GM12878 (cell line): ENCODE measurements at regions not wholly inside any gene's neighbourhood (a gene's known extent, or its start where the extent isn't known, plus 50 kb on each side); places are given as distances from the start of the nearest gene placed in this dataset.

Experiments used
- EP300 ChIP-seq, 2 experiments: fragments of 150-350 bp in 1 of 2; IDR thresholded peaks; 2 replicates each; pipeline ENCODE4 v1.6.1; 2011 to 2012; ENCODE audit warnings: low read depth in 2 of 2, low read length in 2 of 2, borderline replicate concordance in 1 of 2, improper control_type of control experiment in 1 of 2, inconsistent platforms in 1 of 2; ENCODE audit not compliant: control insufficient read depth in 1 of 2
- MLLT1 ChIP-seq: fragments of 450-650 bp; IDR thresholded peaks from 2 replicates; pipeline ENCODE4 v1.6.1; 2016; ENCODE audit warnings: mild to moderate bottlenecking
- NR2F1 ChIP-seq: fragments of 450-650 bp; conservative IDR thresholded peaks from 2 replicates; pipeline ENCODE4 v1.6.1; 2017; ENCODE audit warnings: mild to moderate bottlenecking
- RELB ChIP-seq: fragments of 450-650 bp; IDR thresholded peaks from 2 replicates; pipeline ENCODE4 v1.6.1; 2017; ENCODE audit warnings: low read depth, mild to moderate bottlenecking, moderate library complexity
- SMAD5 ChIP-seq: IDR thresholded peaks from 2 replicates; pipeline ENCODE4 v1.6.1; 2016; ENCODE audit warnings: antibody characterized with exemption, low read depth
- SREBF2 ChIP-seq: IDR thresholded peaks from 2 replicates; pipeline ENCODE4 v1.6.1; 2012; ENCODE audit warnings: mild to moderate bottlenecking, low read length
- TF ChIP-seq, protein P1 (sequence below): fragments of 450-650 bp; IDR thresholded peaks from 2 replicates; pipeline ENCODE4 v1.6.1; 2018; ENCODE audit warnings: mild to moderate bottlenecking, low read depth, moderate library complexity; ENCODE audit not compliant: partially characterized antibody
- TF ChIP-seq, protein P2 (sequence below): fragments of 450-650 bp; conservative IDR thresholded peaks from 2 replicates; pipeline ENCODE4 v1.6.1; 2017; ENCODE audit warnings: mild to moderate bottlenecking, moderate library complexity

DNA sequence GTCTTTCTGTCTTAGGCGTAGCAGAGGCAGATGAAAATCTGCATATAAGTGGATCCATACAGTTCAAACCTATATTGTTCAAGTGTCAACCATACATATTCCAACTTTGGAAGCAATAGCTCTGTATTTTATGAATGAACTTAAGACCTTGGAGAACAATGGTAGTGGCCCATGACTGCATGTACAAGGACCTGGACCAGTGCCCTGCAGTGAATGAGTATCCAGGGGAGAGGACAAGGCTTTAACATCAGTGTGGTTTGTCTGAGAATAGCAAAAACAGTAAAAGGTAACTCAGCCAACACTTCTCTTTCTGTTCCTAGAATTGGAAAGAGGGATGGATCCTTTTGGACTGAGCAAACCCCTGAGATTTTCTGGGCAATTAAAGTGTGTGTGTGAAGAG, 230.8 kb upstream of the LINC00305 start (continued):
- TF ChIP-seq, protein P1, sequence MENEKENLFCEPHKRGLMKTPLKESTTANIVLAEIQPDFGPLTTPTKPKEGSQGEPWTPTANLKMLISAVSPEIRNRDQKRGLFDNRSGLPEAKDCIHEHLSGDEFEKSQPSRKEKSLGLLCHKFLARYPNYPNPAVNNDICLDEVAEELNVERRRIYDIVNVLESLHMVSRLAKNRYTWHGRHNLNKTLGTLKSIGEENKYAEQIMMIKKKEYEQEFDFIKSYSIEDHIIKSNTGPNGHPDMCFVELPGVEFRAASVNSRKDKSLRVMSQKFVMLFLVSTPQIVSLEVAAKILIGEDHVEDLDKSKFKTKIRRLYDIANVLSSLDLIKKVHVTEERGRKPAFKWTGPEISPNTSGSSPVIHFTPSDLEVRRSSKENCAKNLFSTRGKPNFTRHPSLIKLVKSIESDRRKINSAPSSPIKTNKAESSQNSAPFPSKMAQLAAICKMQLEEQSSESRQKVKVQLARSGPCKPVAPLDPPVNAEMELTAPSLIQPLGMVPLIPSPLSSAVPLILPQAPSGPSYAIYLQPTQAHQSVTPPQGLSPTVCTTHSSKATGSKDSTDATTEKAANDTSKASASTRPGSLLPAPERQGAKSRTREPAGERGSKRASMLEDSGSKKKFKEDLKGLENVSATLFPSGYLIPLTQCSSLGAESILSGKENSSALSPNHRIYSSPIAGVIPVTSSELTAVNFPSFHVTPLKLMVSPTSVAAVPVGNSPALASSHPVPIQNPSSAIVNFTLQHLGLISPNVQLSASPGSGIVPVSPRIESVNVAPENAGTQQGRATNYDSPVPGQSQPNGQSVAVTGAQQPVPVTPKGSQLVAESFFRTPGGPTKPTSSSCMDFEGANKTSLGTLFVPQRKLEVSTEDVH, result no peak
- TF ChIP-seq MLLT1 (no peak), EP300 (IDR thresholded peaks at IDR 0.05; ENCODE audit: borderline replicate concordance in 1 of 2, control insufficient read depth in 1 of 2, low read depth in 2 of 2, low read length in 2 of 2) (no peak), SMAD5 (no peak), RELB (no peak), NR2F1 (no peak), SREBF2 (no peak)
- TF ChIP-seq, protein P2, sequence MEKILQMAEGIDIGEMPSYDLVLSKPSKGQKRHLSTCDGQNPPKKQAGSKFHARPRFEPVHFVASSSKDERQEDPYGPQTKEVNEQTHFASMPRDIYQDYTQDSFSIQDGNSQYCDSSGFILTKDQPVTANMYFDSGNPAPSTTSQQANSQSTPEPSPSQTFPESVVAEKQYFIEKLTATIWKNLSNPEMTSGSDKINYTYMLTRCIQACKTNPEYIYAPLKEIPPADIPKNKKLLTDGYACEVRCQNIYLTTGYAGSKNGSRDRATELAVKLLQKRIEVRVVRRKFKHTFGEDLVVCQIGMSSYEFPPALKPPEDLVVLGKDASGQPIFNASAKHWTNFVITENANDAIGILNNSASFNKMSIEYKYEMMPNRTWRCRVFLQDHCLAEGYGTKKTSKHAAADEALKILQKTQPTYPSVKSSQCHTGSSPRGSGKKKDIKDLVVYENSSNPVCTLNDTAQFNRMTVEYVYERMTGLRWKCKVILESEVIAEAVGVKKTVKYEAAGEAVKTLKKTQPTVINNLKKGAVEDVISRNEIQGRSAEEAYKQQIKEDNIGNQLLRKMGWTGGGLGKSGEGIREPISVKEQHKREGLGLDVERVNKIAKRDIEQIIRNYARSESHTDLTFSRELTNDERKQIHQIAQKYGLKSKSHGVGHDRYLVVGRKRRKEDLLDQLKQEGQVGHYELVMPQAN, result no peak
